CD14-positive monocyte (primary cell): ENCODE measurements at regions not wholly inside any gene's neighbourhood (a gene's known extent, or its start where the extent isn't known, plus 50 kb on each side); places are given as distances from the start of the nearest gene placed in this dataset.

Experiments
- DNase-seq, 3 donors: peaks; one replicate each; pipeline ENCODE4 v3.0.0-alpha.2; 2011 to 2022
- H2AFZ ChIP-seq: 2 replicates; pipeline ENCODE4 v1.6.0; 2012; ENCODE audit warnings: mild to moderate bottlenecking, low read depth, low read length, inconsistent platforms; ENCODE audit not compliant: insufficient read depth, poor library complexity, severe bottlenecking
- H3K27ac ChIP-seq, 2 donors: 1 replicate in 1 of 2; 2 replicates in 1 of 2; pipeline ENCODE4 v1.5.1; 2012 to 2013; ENCODE audit warnings: low read length in 2 of 2, control low read depth in 1 of 2, inconsistent platforms in 1 of 2, low read depth in 1 of 2, mild to moderate bottlenecking in 1 of 2
- H3K27me3 ChIP-seq, 2 donors: one replicate each; pipeline versions ENCODE4 v1.6.0 to v1.6.1; 2011 to 2013; ENCODE audit warnings: low read length in 2 of 2; ENCODE audit not compliant: control insufficient read depth in 2 of 2, insufficient read depth in 2 of 2
- H3K36me3 ChIP-seq, 2 donors: replicated peaks in 1 of 2; 1 replicate in 1 of 2; 2 replicates in 1 of 2; pipeline versions ENCODE4 v1.5.1 to v1.6.1; 2012 to 2013; ENCODE audit warnings: low read length in 2 of 2, control low read depth in 1 of 2, inconsistent platforms in 1 of 2, mild to moderate bottlenecking in 1 of 2; ENCODE audit not compliant: insufficient read depth in 2 of 2, control insufficient read depth in 1 of 2
- H3K4me1 ChIP-seq, 2 donors: 1 replicate in 1 of 2; 2 replicates in 1 of 2; pipeline versions ENCODE4 v1.5.1 to v1.6.1; 2012 to 2013; ENCODE audit warnings: low read length in 2 of 2, control low read depth in 1 of 2, inconsistent platforms in 1 of 2, mild to moderate bottlenecking in 1 of 2, moderate library complexity in 1 of 2; ENCODE audit not compliant: insufficient read depth in 2 of 2, control insufficient read depth in 1 of 2
- H3K4me2 ChIP-seq: replicated peaks from 2 replicates; pipeline ENCODE3; 2012; ENCODE audit warnings: low read length, moderate library complexity, mild to moderate bottlenecking; ENCODE audit not compliant: poor library complexity, severe bottlenecking; ENCODE audit errors: extremely low read depth
- H3K4me3 ChIP-seq, 3 experiments: fragments of 200-600 bp in 1 of 3; sonication (generic) in 1 of 3; replicated peaks in 1 of 3; 1 replicate in 2 of 3; 2 replicates in 1 of 3; pipeline ENCODE4 v1.5.1; 2011 to 2013; ENCODE audit warnings: low read length in 3 of 3, mild to moderate bottlenecking in 3 of 3, control low read depth in 2 of 3, low read depth in 2 of 3, inconsistent platforms in 1 of 3, moderate library complexity in 1 of 3
- H3K79me2 ChIP-seq: 2 replicates; pipeline ENCODE4 v1.6.0; 2012; ENCODE audit warnings: mild to moderate bottlenecking, control low read depth, inconsistent platforms, low read length, moderate library complexity; ENCODE audit not compliant: insufficient read depth
- H3K9ac ChIP-seq: 2 replicates; pipeline ENCODE4 v1.6.0; 2017; ENCODE audit warnings: low read length, mild to moderate bottlenecking; ENCODE audit not compliant: insufficient read depth, poor library complexity, severe bottlenecking
- H3K9me3 ChIP-seq, 2 donors: replicated peaks in 1 of 2; 1 replicate in 1 of 2; 2 replicates in 1 of 2; pipeline versions ENCODE4 v1.5.1 to v1.6.1; 2012 to 2013; ENCODE audit warnings: low read length in 2 of 2, control low read depth in 1 of 2; ENCODE audit not compliant: control insufficient read depth in 1 of 2, insufficient read depth in 1 of 2
- H4K20me1 ChIP-seq: 2 replicates; pipeline ENCODE4 v1.6.0; 2012; ENCODE audit warnings: mild to moderate bottlenecking, low read length, control low read depth, moderate library complexity; ENCODE audit not compliant: insufficient read depth
- H3K27ac Mint-ChIP-seq, 7 donors: one replicate each; pipeline ENCODE4 v1.8.0; 2020; ENCODE audit warnings: mild to moderate bottlenecking in 7 of 7, mixed read lengths in 7 of 7, moderate library complexity in 6 of 7, inconsistent platforms in 2 of 7
- H3K27me3 Mint-ChIP-seq, 3 donors: one replicate each; pipeline ENCODE4 v1.8.0; 2021 to 2022; ENCODE audit warnings: low read depth in 3 of 3, mild to moderate bottlenecking in 3 of 3, mixed read lengths in 3 of 3, moderate library complexity in 3 of 3, inconsistent platforms in 1 of 3
- H3K36me3 Mint-ChIP-seq, 2 donors: one replicate each; pipeline ENCODE4 v1.8.0; 2020; ENCODE audit warnings: mixed read lengths in 2 of 2, inconsistent platforms in 1 of 2, mild to moderate bottlenecking in 1 of 2
- H3K4me1 Mint-ChIP-seq: one replicate; pipeline ENCODE4 v1.8.0; 2020; ENCODE audit warnings: mild to moderate bottlenecking, mixed read lengths
- H3K4me3 Mint-ChIP-seq, 2 donors: one replicate each; pipeline ENCODE4 v1.8.0; 2020; ENCODE audit warnings: mild to moderate bottlenecking in 2 of 2, mixed read lengths in 2 of 2, moderate library complexity in 1 of 2
- H3K9me3 Mint-ChIP-seq, 7 donors: one replicate each; pipeline ENCODE4 v1.8.0; 2020 to 2022; ENCODE audit warnings: mixed read lengths in 7 of 7, mild to moderate bottlenecking in 6 of 7, moderate library complexity in 6 of 7, inconsistent platforms in 2 of 7
- WGBS: methylation state at CpG from one replicate; pipeline ENCODE4 v1.1.5; 2013; ENCODE audit warnings: missing lambda C conversion rate; ENCODE audit not compliant: insufficient coverage; 5-methylcytosine and 5-hydroxymethylcytosine counted together
- intact Hi-C, 2 donors: fragments of 100-400 bp; cut with micrococcal nuclease; formaldehyde crosslinking; loops; one replicate each; pipeline versions ENCODE4 v1.15.0 to v1.15.1; 2023
- TF ChIP-seq, protein P1 (sequence below): fragments of 200-600 bp; IDR thresholded peaks from one replicate; pipeline ENCODE4 v1.8.0; 2022; ENCODE audit warnings: antibody characterized with exemption, mild to moderate bottlenecking

DNA sequence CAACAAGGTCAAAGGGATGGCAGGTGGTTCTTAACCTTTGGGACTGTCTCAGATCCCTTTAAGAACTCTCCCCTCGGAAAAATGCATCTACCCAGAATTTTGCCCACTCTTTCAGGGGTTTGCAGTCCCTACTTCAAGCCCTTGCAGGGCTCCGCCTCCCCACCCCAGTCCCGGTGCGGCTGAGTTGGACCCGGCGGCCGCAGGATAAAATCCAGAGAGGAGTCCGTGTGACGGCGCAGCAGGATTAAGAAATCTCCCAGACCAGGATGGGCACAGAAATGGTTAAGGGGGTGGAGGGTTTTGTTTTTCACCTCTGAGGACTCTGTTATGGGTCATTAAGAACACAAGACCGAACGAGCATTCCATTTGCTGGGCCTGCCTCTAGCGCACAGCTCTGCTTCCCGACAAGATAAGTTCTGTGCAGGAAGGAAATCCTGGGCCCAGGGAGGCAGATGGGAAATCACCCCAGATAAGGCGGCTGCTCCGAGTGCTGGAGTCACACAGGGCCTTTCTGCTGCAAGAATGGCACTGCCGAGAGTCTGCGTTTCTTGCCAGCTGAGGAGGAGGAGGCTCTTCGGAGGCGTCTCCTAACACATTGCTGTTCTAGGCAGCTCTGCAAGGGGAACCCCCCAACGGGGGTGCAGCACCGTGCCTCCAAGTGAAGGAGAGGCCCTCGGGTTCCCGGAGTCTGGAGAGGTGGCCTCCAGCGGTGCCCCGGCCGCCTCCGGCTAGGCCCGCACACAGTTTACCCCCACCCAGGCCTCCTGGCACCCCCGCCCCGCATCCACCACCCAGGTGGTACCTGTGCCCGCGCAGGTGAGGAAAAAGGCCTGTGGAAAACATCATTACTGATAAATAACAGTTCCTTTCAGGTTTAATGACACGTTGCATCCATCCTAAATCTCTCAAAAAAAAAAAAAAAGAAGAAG is 277.6 kb downstream of the BCOR start:
- Mint-ChIP-seq H3K27ac (no peak overlapping the region), H3K9me3 (peaks cover 0 to 27% (median 10%) of the 10 kb centered on the region in 7 donors), H3K36me3 (no peaks in the 10 kb centered on the region), H3K4me1 (peaks cover 21% of the 10 kb centered on the region), H3K4me3 (peak overlapping the region in 1 of 2 donors; percentile 67), H3K27me3 (peaks cover 21 to 58% (median 44%) of the 10 kb centered on the region in 3 donors)
- H4K20me1 ChIP-seq: no peaks in the 10 kb centered on the region
- H3K27ac ChIP-seq: no peak overlapping the region
- peaks cover 25 to 29% of the 10 kb centered on the region in 2 donors for H3K27me3 ChIP-seq
- H2AFZ ChIP-seq: no peak overlapping the region
- H3K36me3 ChIP-seq: no peaks in the 10 kb centered on the region
- WGBS: 84% methylated on average over 12 of the region's 34 CpGs
- peaks cover 14 to 20% of the 10 kb centered on the region in 2 donors for H3K4me1 ChIP-seq
- intact Hi-C loops: loop anchor here in 1 of 2 donors (10.0 kb wide), 1 partner anchor 85 kb away; no protein-coding TSS in a partner anchor
- TF ChIP-seq, protein P1, sequence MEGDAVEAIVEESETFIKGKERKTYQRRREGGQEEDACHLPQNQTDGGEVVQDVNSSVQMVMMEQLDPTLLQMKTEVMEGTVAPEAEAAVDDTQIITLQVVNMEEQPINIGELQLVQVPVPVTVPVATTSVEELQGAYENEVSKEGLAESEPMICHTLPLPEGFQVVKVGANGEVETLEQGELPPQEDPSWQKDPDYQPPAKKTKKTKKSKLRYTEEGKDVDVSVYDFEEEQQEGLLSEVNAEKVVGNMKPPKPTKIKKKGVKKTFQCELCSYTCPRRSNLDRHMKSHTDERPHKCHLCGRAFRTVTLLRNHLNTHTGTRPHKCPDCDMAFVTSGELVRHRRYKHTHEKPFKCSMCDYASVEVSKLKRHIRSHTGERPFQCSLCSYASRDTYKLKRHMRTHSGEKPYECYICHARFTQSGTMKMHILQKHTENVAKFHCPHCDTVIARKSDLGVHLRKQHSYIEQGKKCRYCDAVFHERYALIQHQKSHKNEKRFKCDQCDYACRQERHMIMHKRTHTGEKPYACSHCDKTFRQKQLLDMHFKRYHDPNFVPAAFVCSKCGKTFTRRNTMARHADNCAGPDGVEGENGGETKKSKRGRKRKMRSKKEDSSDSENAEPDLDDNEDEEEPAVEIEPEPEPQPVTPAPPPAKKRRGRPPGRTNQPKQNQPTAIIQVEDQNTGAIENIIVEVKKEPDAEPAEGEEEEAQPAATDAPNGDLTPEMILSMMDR: no peak
- DNase-seq: no peak
- H3K4me3 ChIP-seq: peak overlapping the region in 1 of 3 experiments; percentile 59
- H3K9me3 ChIP-seq: peaks cover 0 to 8% of the 10 kb centered on the region in 2 donors
- H3K9ac ChIP-seq: no peak overlapping the region
- H3K4me2 ChIP-seq: peak overlapping the region; percentile 55
- no peaks in the 10 kb centered on the region for H3K79me2 ChIP-seq

DNA sequence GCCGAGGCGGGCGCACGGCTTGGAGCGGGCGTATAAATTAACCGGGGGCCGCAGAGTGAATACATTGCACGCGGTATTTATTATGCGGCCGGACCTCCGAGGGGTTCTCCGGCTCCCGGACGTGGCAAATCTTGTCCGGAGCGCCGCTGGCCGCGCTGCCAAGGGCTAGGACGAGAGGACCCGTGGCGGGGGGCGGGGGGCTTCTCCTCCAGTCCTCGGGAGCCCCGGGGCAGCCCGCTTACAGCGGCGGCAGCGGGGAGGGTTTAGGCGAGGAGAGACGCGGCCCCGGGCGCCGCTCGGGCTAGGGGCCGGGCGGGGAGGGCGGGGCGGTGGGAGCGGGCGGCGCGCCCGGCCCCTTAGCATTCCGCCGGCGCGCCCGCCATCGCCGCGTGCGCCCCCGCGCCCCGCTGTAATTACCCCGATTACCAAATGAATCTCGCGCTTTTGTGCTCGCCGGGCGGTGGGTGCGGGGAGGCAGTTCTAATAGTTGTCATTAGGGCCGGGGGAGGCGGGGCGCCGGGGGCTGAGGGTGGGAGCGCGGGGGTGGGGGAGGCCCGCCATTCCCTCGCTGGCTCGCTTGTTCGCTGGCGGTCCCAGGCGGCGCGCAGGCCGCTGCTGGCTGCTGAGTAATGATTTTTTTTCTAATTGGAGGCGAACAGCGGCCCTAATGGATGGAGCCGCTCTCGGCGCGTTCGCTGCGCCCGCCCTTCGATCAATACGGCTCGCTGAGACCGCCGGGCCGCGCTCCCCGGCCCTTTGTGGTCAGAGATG is 276.6 kb downstream of the BCOR start:
- peaks cover 0 to 8% of the 10 kb centered on the region in 2 donors for H3K9me3 ChIP-seq
- no peak overlapping the region for H2AFZ ChIP-seq
- DNase-seq: no peak
- H3K4me3 ChIP-seq: peak overlapping the region in 2 of 3 experiments; percentile 9 to 59
- Mint-ChIP-seq H3K36me3 (no peaks in the 10 kb centered on the region), H3K27ac (no peak overlapping the region), H3K4me3 (peak overlapping the region; percentile 67 to 75), H3K9me3 (peaks cover 0 to 27% (median 10%) of the 10 kb centered on the region in 7 donors), H3K4me1 (peaks cover 15% of the 10 kb centered on the region), H3K27me3 (peaks cover 21 to 60% (median 44%) of the 10 kb centered on the region in 3 donors)
- under 1% methylated on average over 38 of the region's 98 CpGs for WGBS
- peaks cover 5 to 11% of the 10 kb centered on the region in 2 donors for H3K4me1 ChIP-seq
- no peaks in the 10 kb centered on the region for H4K20me1 ChIP-seq
- no peak overlapping the region for H3K9ac ChIP-seq
- H3K79me2 ChIP-seq: no peaks in the 10 kb centered on the region
- H3K27me3 ChIP-seq: peaks cover 25 to 29% of the 10 kb centered on the region in 2 donors
- TF ChIP-seq, protein P1: no peak
- H3K4me2 ChIP-seq: peak overlapping the region; percentile 55
- H3K27ac ChIP-seq: no peak overlapping the region
- H3K36me3 ChIP-seq: no peaks in the 10 kb centered on the region
- intact Hi-C loops: loop anchor here in 1 of 2 donors (10.0 kb wide), 1 partner anchor 86 kb away; no protein-coding TSS in a partner anchor
